ENCODE measurements at regions not wholly inside any gene's neighbourhood (a gene's known extent, or its start where the extent isn't known, plus 50 kb on each side); places are given as distances from the start of the nearest gene placed in this dataset.

GRCh38 chr14:80101835-80102234, 109.5 kb downstream of the DIO2 start:
- TF ChIP-seq CTCF (IDR thresholded peaks at IDR 0.05) (no peak), POLR2A (IDR thresholded peaks at IDR 0.05) (no peak)

All from adrenal gland (tissue), 5 donors.